H1 (cell line): ENCODE measurements at regions not wholly inside any gene's neighbourhood (a gene's known extent, or its start where the extent isn't known, plus 50 kb on each side); places are given as distances from the start of the nearest gene placed in this dataset.

Experiments used
- CTCF ChIA-PET: fragments of 300-600 bp; sonication (Branson Sonifier 250); formaldehyde crosslinking; loops from one replicate; lab custom pipeline; 2021; ENCODE audit not compliant: partially characterized antibody; lab: Charles Lee
- POLR2A ChIA-PET: fragments of 300-600 bp; sonication (Branson Sonifier 250); formaldehyde crosslinking; loops from one replicate; lab custom pipeline; 2021; ENCODE audit warnings: inconsistent platforms; ENCODE audit not compliant: partially characterized antibody; lab: Charles Lee
- DNase-seq, 2 experiments: peaks; one replicate each; pipeline versions ENCODE4 v3.0.0 to v3.0.0-alpha.2; 2010 to 2022; ENCODE audit warnings: low spot score in 2 of 2, low read depth in 1 of 2, mixed read lengths in 1 of 2
- FAIRE-seq: peaks from 2 replicates; lab custom pipeline; 2011; peaks lifted over from hg19 to GRCh38; lab: Jason Lieb, UNC
- H2AFZ ChIP-seq: 2 replicates; pipeline ENCODE4 v1.8.1; 2012; ENCODE audit warnings: low read length, inconsistent platforms
- H2AK5ac ChIP-seq: 2 replicates; pipeline ENCODE4 v1.6.1; 2013; ENCODE audit warnings: low read depth, low read length
- H2BK120ac ChIP-seq: replicated peaks from 2 replicates; pipeline ENCODE3; 2013; ENCODE audit warnings: low read depth, low read length, inconsistent platforms
- H2BK12ac ChIP-seq: 2 replicates; pipeline ENCODE4 v1.6.1; 2013; ENCODE audit warnings: low read depth, low read length
- H2BK15ac ChIP-seq: 2 replicates; pipeline ENCODE4 v1.6.1; 2013; ENCODE audit warnings: low read length
- H2BK20ac ChIP-seq: 2 replicates; pipeline ENCODE4 v1.6.1; 2013; ENCODE audit warnings: low read length
- H2BK5ac ChIP-seq: 2 replicates; pipeline ENCODE4 v1.6.1; 2013; ENCODE audit warnings: low read depth, low read length
- H3K14ac ChIP-seq: 2 replicates; pipeline ENCODE4 v1.6.1; 2013; ENCODE audit warnings: inconsistent platforms; ENCODE audit not compliant: insufficient read length
- H3K18ac ChIP-seq: 2 replicates; pipeline ENCODE4 v1.6.1; 2013; ENCODE audit warnings: low read length; ENCODE audit errors: extremely low read depth
- H3K23ac ChIP-seq: 2 replicates; pipeline ENCODE4 v1.6.1; 2013; ENCODE audit warnings: inconsistent platforms; ENCODE audit not compliant: insufficient read length
- H3K23me2 ChIP-seq: 2 replicates; pipeline ENCODE4 v1.6.1; 2013; ENCODE audit warnings: low read depth, low read length
- H3K27ac ChIP-seq: 2 replicates; pipeline ENCODE4 v1.6.1; 2011; ENCODE audit warnings: low read depth, low read length, inconsistent platforms
- H3K27me3 ChIP-seq, 4 experiments: replicated peaks in 1 of 4; 1 replicate in 1 of 4; 2 replicates in 3 of 4; pipeline versions ENCODE4 v1.6.1 to v1.8.1; 2011 to 2013; ENCODE audit warnings: low read length in 3 of 4, mild to moderate bottlenecking in 3 of 4, inconsistent platforms in 2 of 4, mixed read lengths in 2 of 4, moderate library complexity in 1 of 4; ENCODE audit not compliant: control insufficient read depth in 3 of 4, insufficient read depth in 3 of 4; ENCODE audit errors: extremely low read depth in 1 of 4
- H3K36me3 ChIP-seq, 4 experiments: 2 replicates each; pipeline versions ENCODE4 v1.6.1 to v1.8.1; 2011 to 2013; ENCODE audit warnings: mild to moderate bottlenecking in 4 of 4, low read length in 3 of 4, moderate library complexity in 2 of 4, control low read depth in 1 of 4, inconsistent platforms in 1 of 4; ENCODE audit not compliant: insufficient read depth in 4 of 4, control insufficient read depth in 2 of 4
- H3K4ac ChIP-seq: replicated peaks from 2 replicates; pipeline ENCODE3; 2013; ENCODE audit warnings: low read length, low read depth, mixed read lengths, inconsistent platforms; ENCODE audit not compliant: insufficient read length
- H3K4me1 ChIP-seq, 4 experiments: replicated peaks in 1 of 4; 1 replicate in 1 of 4; 2 replicates in 3 of 4; pipeline versions ENCODE4 v1.6.1 to v1.8.1; 2011 to 2013; ENCODE audit warnings: low read length in 3 of 4, inconsistent platforms in 2 of 4, mixed read lengths in 1 of 4; ENCODE audit not compliant: insufficient read depth in 4 of 4, control insufficient read depth in 3 of 4
- H3K4me2 ChIP-seq, 2 experiments: 2 replicates each; pipeline versions ENCODE4 v1.6.1 to v1.8.1; 2011 to 2013; ENCODE audit warnings: low read depth in 2 of 2, low read length in 2 of 2, control low read depth in 1 of 2, inconsistent platforms in 1 of 2, mild to moderate bottlenecking in 1 of 2; ENCODE audit not compliant: insufficient read depth in 1 of 2
- H3K4me3 ChIP-seq, 4 experiments: fragments of 200-600, 300-600 bp in 1 of 4; sonication (generic), shearing (Covaris generic), sonication (Bioruptor Twin) in 1 of 4; 2 replicates each; pipeline versions ENCODE4 v1.5.1 to v1.8.1; 2011 to 2016; ENCODE audit warnings: low read length in 4 of 4, low read depth in 3 of 4, control low read depth in 2 of 4, inconsistent platforms in 2 of 4, mild to moderate bottlenecking in 2 of 4, mixed read lengths in 1 of 4, moderate library complexity in 1 of 4; ENCODE audit not compliant: insufficient read depth in 2 of 4; ENCODE audit errors: extremely low read depth in 1 of 4
- H3K56ac ChIP-seq: replicated peaks from 2 replicates; pipeline ENCODE3; 2013; ENCODE audit warnings: low read depth, mild to moderate bottlenecking, mixed read lengths, low read length, inconsistent platforms; ENCODE audit not compliant: insufficient read length
- H3K79me1 ChIP-seq: 2 replicates; pipeline ENCODE4 v1.6.1; 2013; ENCODE audit warnings: low read depth, low read length, control low read depth
- H3K79me2 ChIP-seq, 2 experiments: 2 replicates each; pipeline versions ENCODE4 v1.6.1 to v1.8.1; 2012 to 2013; ENCODE audit warnings: low read length in 2 of 2, mild to moderate bottlenecking in 2 of 2, inconsistent platforms in 1 of 2; ENCODE audit not compliant: insufficient read depth in 2 of 2, control insufficient read depth in 1 of 2
- H3K9ac ChIP-seq, 4 experiments: replicated peaks in 1 of 4; 1 replicate in 1 of 4; 2 replicates in 3 of 4; pipeline versions ENCODE4 v1.6.1 to v1.8.1; 2011 to 2013; ENCODE audit warnings: low read depth in 3 of 4, low read length in 3 of 4, control low read depth in 2 of 4, mild to moderate bottlenecking in 2 of 4, moderate library complexity in 2 of 4, inconsistent platforms in 1 of 4; ENCODE audit errors: extremely low read depth in 1 of 4
- H3K9me3 ChIP-seq, 2 experiments: 2 replicates each; pipeline versions ENCODE4 v1.6.1 to v1.8.1; 2012 to 2013; ENCODE audit warnings: mild to moderate bottlenecking in 2 of 2, moderate library complexity in 2 of 2, control low read depth in 1 of 2, inconsistent platforms in 1 of 2, low read depth in 1 of 2, low read length in 1 of 2, mixed read lengths in 1 of 2; ENCODE audit not compliant: insufficient read depth in 2 of 2
- H4K20me1 ChIP-seq, 2 experiments: replicated peaks in 1 of 2; 2 replicates each; pipeline versions ENCODE3 to v1.8.1; 2011 to 2013; ENCODE audit warnings: inconsistent platforms in 2 of 2, low read length in 2 of 2, mild to moderate bottlenecking in 1 of 2; ENCODE audit not compliant: insufficient read depth in 2 of 2, control insufficient read depth in 1 of 2
- H4K5ac ChIP-seq: 2 replicates; pipeline ENCODE4 v1.6.1; 2013; ENCODE audit warnings: low read length, low read depth, mixed read lengths, inconsistent platforms; ENCODE audit not compliant: insufficient read length
- H4K8ac ChIP-seq: 2 replicates; pipeline ENCODE4 v1.8.0; 2013; ENCODE audit warnings: mild to moderate bottlenecking, moderate library complexity, low read length, inconsistent platforms; ENCODE audit not compliant: insufficient read depth; ENCODE audit errors: extremely low read depth
- H4K91ac ChIP-seq: replicated peaks from 2 replicates; pipeline ENCODE3; 2013; ENCODE audit warnings: low read length, mixed read lengths, inconsistent platforms; ENCODE audit not compliant: insufficient read length
- CBX5 ChIP-seq: fragments of 300-800, 300-1000 bp; sonication (generic); IDR thresholded peaks from 2 replicates; pipeline ENCODE4 v1.7.1; 2016; ENCODE audit warnings: antibody characterized with exemption, low read length, low read depth
- CBX8 ChIP-seq: fragments of 300-800, 300-1000 bp; sonication (generic); IDR thresholded peaks from 2 replicates; pipeline ENCODE4 v1.7.1; 2016; ENCODE audit warnings: low read depth, low read length, borderline replicate concordance
- CHD2 ChIP-seq: IDR thresholded peaks from 2 replicates; pipeline ENCODE4 v1.6.1; 2012; ENCODE audit warnings: low read length, improper control_type of control experiment
- CTBP2 ChIP-seq: IDR thresholded peaks from 2 replicates; pipeline ENCODE4 v1.7.0; 2011; ENCODE audit warnings: borderline replicate concordance, mild to moderate bottlenecking, moderate library complexity, mixed read lengths, low read length; ENCODE audit not compliant: insufficient read depth, insufficient read length
- EP300 ChIP-seq, 2 experiments: IDR thresholded peaks; 1 replicate in 1 of 2; 2 replicates in 1 of 2; pipeline ENCODE4 v1.6.1; 2011 to 2012; ENCODE audit warnings: low read depth in 2 of 2, low read length in 2 of 2, mild to moderate bottlenecking in 2 of 2, borderline replicate concordance in 1 of 2, inconsistent platforms in 1 of 2, moderate library complexity in 1 of 2
- POLR2A ChIP-seq, 2 experiments: IDR thresholded peaks; 1 replicate in 1 of 2; 2 replicates in 1 of 2; pipeline ENCODE4 v1.6.1; 2011; ENCODE audit warnings: low read depth in 2 of 2, low read length in 2 of 2, mild to moderate bottlenecking in 2 of 2; ENCODE audit errors: control extremely low read depth in 1 of 2
- POU5F1 ChIP-seq: IDR thresholded peaks from 2 replicates; pipeline ENCODE4 v1.6.1; 2011; ENCODE audit warnings: low read depth, mild to moderate bottlenecking, low read length, moderate library complexity
- RNF2 ChIP-seq: fragments of 200-900, 300-1000 bp; sonication (generic); IDR thresholded peaks from 2 replicates; pipeline ENCODE4 v1.7.1; 2016; ENCODE audit warnings: borderline replicate concordance, low read depth, mild to moderate bottlenecking, antibody characterized with exemption, low read length; ENCODE audit not compliant: poor library complexity, severe bottlenecking; ENCODE audit errors: missing control alignments
- SP1 ChIP-seq: IDR thresholded peaks from 2 replicates; pipeline ENCODE4 v1.6.1; 2011; ENCODE audit warnings: low read depth, low read length
- SP4 ChIP-seq: IDR thresholded peaks from 2 replicates; pipeline ENCODE4 v1.6.1; 2012; ENCODE audit warnings: low read length, inconsistent platforms
- TAF7 ChIP-seq: optimal IDR thresholded peaks from 2 replicates; pipeline ENCODE3; 2011; ENCODE audit warnings: low read depth, mild to moderate bottlenecking, inconsistent platforms, low read length, moderate library complexity, borderline replicate concordance
- TBP ChIP-seq: IDR thresholded peaks from 2 replicates; pipeline ENCODE4 v1.6.1; 2011; ENCODE audit warnings: low read depth, low read length, improper control_type of control experiment
- TCF12 ChIP-seq: IDR thresholded peaks from 2 replicates; pipeline ENCODE4 v1.6.1; 2011; ENCODE audit warnings: low read depth, mild to moderate bottlenecking, low read length
- ZNF274 ChIP-seq: IDR thresholded peaks from 2 replicates; pipeline ENCODE4 v1.7.0; 2012; ENCODE audit warnings: low read length, borderline replicate concordance; ENCODE audit errors: extremely low read depth
- WGBS, 2 experiments: shearing (Covaris generic) in 1 of 2; methylation state at CpG; one replicate each; pipeline versions ENCODE4 v1.1.6 to v1.1.7; 2013 to 2015; ENCODE audit warnings: low lambda C conversion rate in 2 of 2, mixed read lengths in 2 of 2, inconsistent platforms in 1 of 2, low coverage in 1 of 2, missing lambda C conversion rate in 1 of 2; ENCODE audit not compliant: insufficient replicate concordance in 2 of 2, insufficient coverage in 1 of 2, insufficient read length in 1 of 2; ENCODE audit errors: extremely low coverage in 1 of 2, missing lambda C conversion rate in 1 of 2; 5-methylcytosine and 5-hydroxymethylcytosine counted together

- Histone ChIP-seq H3K23ac (no peak overlapping the region), H3K14ac (no peak overlapping the region), H4K91ac (no peak overlapping the region), H3K4me3 (no peak overlapping the region), H3K18ac (no peak overlapping the region), H3K23me2 (peaks cover 2% of the 10 kb centered on the region; the same call in 1 of the 2 replicates), H2AK5ac (no peak overlapping the region)
- no peak for DNase-seq
- TF ChIP-seq CTBP2 (no peak), TAF7 (no peak), RNF2 (no peak), POU5F1 (no peak), SP4 (no peak), TCF12 (no peak), TBP (no peak), CBX5 (no peak), POLR2A (IDR thresholded peaks at IDR 0.05; ENCODE audit: control extremely low read depth in 1 of 2, low read depth in 2 of 2, low read length in 2 of 2) (no peak), SP1 (no peak), CHD2 (no peak), CBX8 (no peak), ZNF274 (no peak), EP300 (IDR thresholded peaks at IDR 0.05; ENCODE audit: borderline replicate concordance in 1 of 2, low read depth in 2 of 2, low read length in 2 of 2) (no peak)
- TF ChIP-seq, all 59 proteins: peak for 0
- Histone ChIP-seq H2AFZ (no peak overlapping the region), H3K27me3 (peaks cover 0 to 4% (median under 1%) of the 10 kb centered on the region in 4 experiments; a peak in 1 of 7 replicates), H2BK120ac (no peak overlapping the region), H3K56ac (no peak overlapping the region), H4K20me1 (no peaks in the 10 kb centered on the region), H3K4me1 (no peaks in the 10 kb centered on the region; a peak in 1 of 7 replicates), H3K4me2 (no peak overlapping the region), H2BK15ac (no peak overlapping the region), H2BK5ac (no peak overlapping the region), H3K4ac (no peak overlapping the region), H3K9ac (no peak overlapping the region), H2BK20ac (no peak overlapping the region), H4K5ac (no peak overlapping the region), H4K8ac (no peak overlapping the region), H3K9me3 (no peaks in the 10 kb centered on the region), H3K79me2 (no peaks in the 10 kb centered on the region), H3K36me3 (no peaks in the 10 kb centered on the region), H3K27ac (no peak overlapping the region), H3K79me1 (no peaks in the 10 kb centered on the region), H2BK12ac (no peak overlapping the region)
- POLR2A ChIA-PET, result no interaction called here
- CTCF ChIA-PET, result no interaction called here
- WGBS, 2 experiments, result 96% methylated on average over 3 of the region's 3 CpGs; no CpG with 5 or more reads in 1 of the 2 experiments
- FAIRE-seq, result no peak
Observed at GRCh38 chr14:97975216-97975615, 1178.0 kb downstream of the VRK1 start.
